HuH-7.5 (cell line): ENCODE measurements at regions not wholly inside any gene's neighbourhood (a gene's known extent, or its start where the extent isn't known, plus 50 kb on each side); places are given as distances from the start of the nearest gene placed in this dataset.

ENCODE experiments used
- DNase-seq: peaks from one replicate; pipeline ENCODE4 v3.0.0; 2011; ENCODE audit warnings: low spot score

- no peak for DNase-seq
Measured at GRCh38 chr7:118080947-118081346, 103.0 kb upstream of the LSM8 start.

GRCh38 chr7:118082506-118082905 is 101.5 kb upstream of the LSM8 start:
- DNase-seq, result no peak

- no peak for DNase-seq
Measured at GRCh38 chr7:118085000-118085399, 99.0 kb upstream of the LSM8 start.

GRCh38 chr7:118087126-118087525 is 96.8 kb upstream of the LSM8 start:
- no peak for DNase-seq

GRCh38 chr7:118094044-118094443 is 89.9 kb upstream of the LSM8 start:
- no peak for DNase-seq

GRCh38 chr7:118104812-118105441 is 79.0 kb upstream of the LSM8 start:
- DNase-seq, result no peak

- DNase-seq, result peak; percentile 8
Measured at GRCh38 chr7:118109607-118110006, 74.4 kb upstream of the LSM8 start.

- DNase-seq, result no peak
Measured at GRCh38 chr7:118110178-118110925, 73.6 kb upstream of the LSM8 start.

- no peak for DNase-seq
Measured at GRCh38 chr7:118111347-118111746, 72.6 kb upstream of the LSM8 start.

- no peak for DNase-seq
Measured at GRCh38 chr7:118114175-118114574, 69.8 kb upstream of the LSM8 start.

- no peak for DNase-seq
Measured at GRCh38 chr7:118129041-118129795, 54.7 kb upstream of the LSM8 start.

GRCh38 chr7:118132764-118133163 is 51.2 kb upstream of the LSM8 start:
- DNase-seq, result no peak
